Stimulated activated CD4-positive, alpha-beta T cell treated with anti-CD3 and anti-CD28 coated beads, Interleukin-15, amount 100 ng/mL, for 24 hours (primary cell): ENCODE measurements at regions not wholly inside any gene's neighbourhood (a gene's known extent, or its start where the extent isn't known, plus 50 kb on each side); places are given as distances from the start of the nearest gene placed in this dataset.

ENCODE experiments used
- DNase-seq: peaks from one replicate; pipeline ENCODE4 v3.0.0-alpha.2; 2020

- no peak for DNase-seq
These were observed 88.6 kb upstream of the PCSK2 start for GRCh38 chr20:17138237-17138636.

- no peak for DNase-seq
These were observed 85.9 kb upstream of the PCSK2 start for GRCh38 chr20:17140894-17141293.

GRCh38 chr20:17141568-17141967 is 85.3 kb upstream of the PCSK2 start:
- DNase-seq, result no peak

- no peak for DNase-seq
These were observed 84.2 kb upstream of the PCSK2 start for GRCh38 chr20:17142666-17143065.

- DNase-seq, result no peak
These were observed 76.0 kb upstream of the PCSK2 start for GRCh38 chr20:17150858-17151257.

- no peak for DNase-seq
These were observed 71.4 kb upstream of the PCSK2 start for GRCh38 chr20:17155401-17155800.

GRCh38 chr20:17158701-17159100 is 68.1 kb upstream of the PCSK2 start:
- DNase-seq, result no peak

- no peak for DNase-seq
These were observed 65.0 kb upstream of the PCSK2 start for GRCh38 chr20:17161673-17162481.

GRCh38 chr20:17168026-17168612 is 58.7 kb upstream of the PCSK2 start:
- DNase-seq, result no peak

- DNase-seq, result no peak
These were observed 57.2 kb upstream of the PCSK2 start for GRCh38 chr20:17169585-17170136.

- DNase-seq, result no peak
These were observed 55.0 kb upstream of the PCSK2 start for GRCh38 chr20:17171746-17172280.

GRCh38 chr20:17172836-17173516 is 53.9 kb upstream of the PCSK2 start:
- no peak for DNase-seq
